ENCODE measurements at regions not wholly inside any gene's neighbourhood (a gene's known extent, or its start where the extent isn't known, plus 50 kb on each side); places are given as distances from the start of the nearest gene placed in this dataset.

GRCh38 chr6:48883116-48883515 lies 579.9 kb downstream of the MMUT start:
- H3K9me3 ChIP-seq = no peaks in the 10 kb centered on the region
- H3K4me3 ChIP-seq (ENCODE audit: low read depth, low read length) = no peak overlapping the region
- no peak for TF ChIP-seq CTCF (IDR thresholded peaks at IDR 0.05; ENCODE audit: low read depth, low read length)
- H3K27me3 ChIP-seq = no peaks in the 10 kb centered on the region
- no peak for DNase-seq
- H3K4me1 ChIP-seq = no peaks in the 10 kb centered on the region
- H3K36me3 ChIP-seq = no peaks in the 10 kb centered on the region

- no peak for TF ChIP-seq CTCF (IDR thresholded peaks at IDR 0.05; ENCODE audit: low read depth, low read length)
- H3K9me3 ChIP-seq = no peaks in the 10 kb centered on the region
- H3K27me3 ChIP-seq = no peaks in the 10 kb centered on the region
- no peaks in the 10 kb centered on the region for H3K4me1 ChIP-seq
- no peak overlapping the region for H3K4me3 ChIP-seq (ENCODE audit: low read depth, low read length)
- no peaks in the 10 kb centered on the region for H3K36me3 ChIP-seq
- DNase-seq = no peak
Measured at GRCh38 chr6:48881551-48881950, 581.5 kb downstream of the MMUT start.

GRCh38 chr6:48869595-48869994 lies 593.5 kb downstream of the MMUT start:
- H3K27me3 ChIP-seq = no peaks in the 10 kb centered on the region
- H3K9me3 ChIP-seq = no peaks in the 10 kb centered on the region
- no peak for TF ChIP-seq CTCF (IDR thresholded peaks at IDR 0.05; ENCODE audit: low read depth, low read length)
- H3K4me3 ChIP-seq (ENCODE audit: low read depth, low read length) = no peak overlapping the region
- no peak for DNase-seq
- H3K4me1 ChIP-seq = no peaks in the 10 kb centered on the region
- H3K36me3 ChIP-seq = no peaks in the 10 kb centered on the region

DNA sequence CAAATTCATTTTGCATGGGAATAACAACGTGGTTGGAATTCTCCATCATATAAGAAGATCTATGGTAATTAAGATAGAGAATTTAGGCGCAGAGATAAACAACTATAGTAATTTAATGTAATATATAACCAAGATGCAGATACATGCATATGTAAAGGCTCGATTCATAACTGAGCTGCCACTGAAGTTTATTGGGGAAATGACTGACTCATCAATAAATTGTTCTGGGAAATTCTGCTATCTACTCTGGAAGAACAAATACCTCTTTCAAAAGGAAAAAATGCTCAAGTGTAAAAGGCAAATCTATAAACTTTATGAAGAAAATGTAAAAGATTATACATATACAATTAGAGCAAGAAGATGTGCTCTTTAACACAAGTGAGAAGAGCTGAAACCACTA lies 596.4 kb downstream of the MMUT start:
- Histone ChIP-seq H3K4me3 (ENCODE audit: low read depth, low read length) (no peak overlapping the region), H3K4me1 (no peaks in the 10 kb centered on the region), H3K27me3 (no peaks in the 10 kb centered on the region), H3K36me3 (no peaks in the 10 kb centered on the region), H3K9me3 (no peaks in the 10 kb centered on the region)
- TF ChIP-seq CTCF (IDR thresholded peaks at IDR 0.05; ENCODE audit: low read depth, low read length) = no peak
- no peak for DNase-seq

GRCh38 chr6:48860175-48860574 lies 602.9 kb downstream of the MMUT start:
- H3K36me3 ChIP-seq = no peaks in the 10 kb centered on the region
- TF ChIP-seq CTCF (IDR thresholded peaks at IDR 0.05; ENCODE audit: low read depth, low read length) = no peak

GRCh38 chr6:48859562-48860123 lies 603.4 kb downstream of the MMUT start:
- H3K36me3 ChIP-seq = no peaks in the 10 kb centered on the region
- TF ChIP-seq CTCF (IDR thresholded peaks at IDR 0.05; ENCODE audit: low read depth, low read length) = no peak
- H3K4me3 ChIP-seq (ENCODE audit: low read depth, low read length) = no peak overlapping the region
- no peak for DNase-seq
- H3K4me1 ChIP-seq = no peaks in the 10 kb centered on the region
- H3K27me3 ChIP-seq = no peaks in the 10 kb centered on the region
- no peaks in the 10 kb centered on the region for H3K9me3 ChIP-seq

More at GRCh38 chr6:48860175-48860574, 602.9 kb downstream of the MMUT start:
- Histone ChIP-seq H3K4me3 (ENCODE audit: low read depth, low read length) (no peak overlapping the region), H3K4me1 (no peaks in the 10 kb centered on the region), H3K9me3 (no peaks in the 10 kb centered on the region), H3K27me3 (no peaks in the 10 kb centered on the region)
- no peak for DNase-seq
